PFSK-1 (cell line): ENCODE measurements at regions not wholly inside any gene's neighbourhood (a gene's known extent, or its start where the extent isn't known, plus 50 kb on each side); places are given as distances from the start of the nearest gene placed in this dataset.

Experiments used
- FOXP2 ChIP-seq: optimal IDR thresholded peaks from 2 replicates; pipeline ENCODE3; 2011; ENCODE audit warnings: borderline replicate concordance, control low read depth, inconsistent platforms; ENCODE audit not compliant: insufficient read depth; ENCODE audit errors: extremely low read length, extremely low read depth
- POLR2AphosphoS5 ChIP-seq: IDR thresholded peaks from 2 replicates; pipeline ENCODE4 v1.6.1; 2012; ENCODE audit warnings: low read depth, mild to moderate bottlenecking, control low read depth, low read length, moderate library complexity
- REST ChIP-seq, 2 experiments: IDR thresholded peaks; 2 replicates each; pipeline versions ENCODE4 v1.6.1 to v1.8.0; 2011 to 2012; ENCODE audit warnings: low read depth in 2 of 2, low read length in 2 of 2, control low read depth in 1 of 2, inconsistent platforms in 1 of 2, mild to moderate bottlenecking in 1 of 2, moderate library complexity in 1 of 2; ENCODE audit not compliant: insufficient read depth in 1 of 2
- SIN3A ChIP-seq: IDR thresholded peaks from 2 replicates; pipeline ENCODE4 v1.6.1; 2012; ENCODE audit warnings: mild to moderate bottlenecking, low read length, moderate library complexity, borderline replicate concordance; ENCODE audit not compliant: insufficient read depth
- TAF1 ChIP-seq: IDR thresholded peaks from 2 replicates; pipeline ENCODE4 v1.6.1; 2012; ENCODE audit warnings: low read length, control low read depth, borderline replicate concordance; ENCODE audit not compliant: insufficient read depth

- TF ChIP-seq POLR2AphosphoS5 (no peak), REST (IDR thresholded peaks at IDR 0.05; ENCODE audit: insufficient read depth in 1 of 2, low read depth in 2 of 2, low read length in 2 of 2) (no peak), TAF1 (no peak), SIN3A (no peak), FOXP2 (no peak)
These were observed 593.7 kb downstream of the METTL15 start for GRCh38 chr11:28701760-28702449.
